ENCODE measurements at regions not wholly inside any gene's neighbourhood (a gene's known extent, or its start where the extent isn't known, plus 50 kb on each side); places are given as distances from the start of the nearest gene placed in this dataset.

- no peak for TF ChIP-seq EZH2 (IDR thresholded peaks at IDR 0.05; ENCODE audit: low read depth, unreplicated experiment)
- no peak for TF ChIP-seq CREB1 (CRISPR knock-in tag; IDR thresholded peaks at IDR 0.05; ENCODE audit: low read depth)
- TF ChIP-seq REST (IDR thresholded peaks at IDR 0.05; ENCODE audit: unreplicated experiment), result no peak
- TF ChIP-seq ZNF114 (CRISPR knock-in tag; IDR thresholded peaks at IDR 0.05), result no peak
- no peak for TF ChIP-seq ZNF462 (CRISPR knock-in tag; IDR thresholded peaks at IDR 0.05)
- no peak for TF ChIP-seq JUNB (IDR thresholded peaks at IDR 0.05; ENCODE audit: unreplicated experiment)
- TF ChIP-seq STAT1 (IDR thresholded peaks at IDR 0.05; ENCODE audit: unreplicated experiment), result no peak
- TF ChIP-seq EZH2phosphoT487 (IDR thresholded peaks at IDR 0.05; ENCODE audit: unreplicated experiment), result no peak
- TF ChIP-seq ZNF331 (CRISPR knock-in tag; IDR thresholded peaks at IDR 0.05; ENCODE audit: low read depth), result no peak
- no peak for TF ChIP-seq CTCF (conservative IDR thresholded peaks at IDR 0.05; ENCODE audit: low read depth in 2 of 2)
- no peak for TF ChIP-seq ETS1 (IDR thresholded peaks at IDR 0.05)
- TF ChIP-seq NANOG (IDR thresholded peaks at IDR 0.05; ENCODE audit: borderline replicate concordance), result no peak
- no peak for TF ChIP-seq POLR2AphosphoS5 (IDR thresholded peaks at IDR 0.05; ENCODE audit: low read depth)
- H3K9me3 Mint-ChIP-seq, result no peaks in the 10 kb centered on the region
- no peaks in the 10 kb centered on the region for H3K9me2 ChIP-seq (ENCODE audit: insufficient read depth)
- no peak overlapping the region for H3K27ac Mint-ChIP-seq
- no peak overlapping the region for H3K4me3 Mint-ChIP-seq
- no peak overlapping the region for H2AFZ ChIP-seq
- no peaks in the 10 kb centered on the region for H3K4me1 Mint-ChIP-seq
- DNase-seq (ENCODE audit: low spot score) (no peak), ATAC-seq (no peak)
- H3K36me3 ChIP-seq (ENCODE audit: insufficient read depth), result no peaks in the 10 kb centered on the region
- H3K4me2 ChIP-seq, result no peak overlapping the region
- no peaks in the 10 kb centered on the region for H4K20me1 ChIP-seq (replicated peaks; ENCODE audit: insufficient read depth)
- no peak overlapping the region for H3K4me3 ChIP-seq
- no peaks in the 10 kb centered on the region for H3K4me1 ChIP-seq (ENCODE audit: insufficient read depth)
- peaks cover 6% of the 10 kb centered on the region for H3K27me3 Mint-ChIP-seq (ENCODE audit: insufficient read depth, low read depth, poor library complexity)
- no peaks in the 10 kb centered on the region for H3K79me2 ChIP-seq (replicated peaks; ENCODE audit: insufficient read depth)
- no peaks in the 10 kb centered on the region for H3F3A ChIP-seq (replicated peaks; ENCODE audit: low read depth)
- H3K27me3 ChIP-seq (ENCODE audit: insufficient read depth), result no peaks in the 10 kb centered on the region
- H3K27ac ChIP-seq (ENCODE audit: low read depth), result no peak overlapping the region
- no peaks in the 10 kb centered on the region for H3K36me3 Mint-ChIP-seq (ENCODE audit: low read depth)
These were observed 132.2 kb upstream of the RREB1 start for GRCh38 chr6:6975459-6976111.
